CD4-positive, alpha-beta T cell treated with Interleukin-15 for 1 hour (primary cell): ENCODE measurements at regions not wholly inside any gene's neighbourhood (a gene's known extent, or its start where the extent isn't known, plus 50 kb on each side); places are given as distances from the start of the nearest gene placed in this dataset.
"Not testable (repeated sequence)": the region's sequence is repeated elsewhere in the genome, so short reads cannot be mapped to it uniquely, and the experiment has no call there.

ENCODE experiments used
- DNase-seq: peaks from one replicate; pipeline ENCODE4 v3.0.0-alpha.2; 2020

DNA sequence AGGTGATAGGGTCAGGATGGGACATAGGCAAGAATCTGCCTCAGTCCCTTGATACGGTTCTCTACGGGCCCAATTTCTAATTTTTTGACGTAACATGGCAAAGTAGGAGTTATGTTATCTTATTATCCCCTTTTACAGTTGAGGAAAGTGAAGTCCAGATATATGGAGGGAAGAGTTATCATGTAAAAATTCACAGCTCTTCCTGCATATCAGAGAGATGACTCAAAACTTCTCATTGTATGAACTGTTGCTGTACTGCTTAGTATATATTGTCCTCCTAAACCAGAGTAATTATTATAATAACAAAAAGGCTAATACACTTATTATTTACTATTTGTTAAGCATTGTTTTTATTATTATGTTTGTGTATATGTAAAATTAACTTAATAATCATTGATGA is 260.5 kb upstream of the IGFBP7 start:
- no peak for DNase-seq

DNA sequence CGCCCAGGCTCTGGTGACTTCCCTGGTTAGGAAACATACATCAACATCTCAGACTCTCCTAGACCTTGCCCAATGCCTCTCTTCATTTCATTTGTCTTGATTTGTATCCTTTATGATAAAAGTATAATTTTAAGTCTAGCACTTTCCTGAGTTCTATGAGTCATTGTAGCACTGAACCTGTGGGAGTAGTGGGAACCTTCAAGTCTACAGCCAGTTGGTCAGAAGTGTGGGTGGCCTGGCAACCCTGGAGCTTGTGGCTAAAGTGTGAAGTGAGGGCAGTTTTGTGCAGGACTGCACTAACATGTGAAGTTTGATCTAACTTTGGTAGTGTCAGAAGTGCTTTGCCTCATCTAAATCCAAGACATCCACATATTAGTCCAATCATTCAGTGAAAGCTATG is 259.3 kb upstream of the IGFBP7 start:
- no peak for DNase-seq

DNA sequence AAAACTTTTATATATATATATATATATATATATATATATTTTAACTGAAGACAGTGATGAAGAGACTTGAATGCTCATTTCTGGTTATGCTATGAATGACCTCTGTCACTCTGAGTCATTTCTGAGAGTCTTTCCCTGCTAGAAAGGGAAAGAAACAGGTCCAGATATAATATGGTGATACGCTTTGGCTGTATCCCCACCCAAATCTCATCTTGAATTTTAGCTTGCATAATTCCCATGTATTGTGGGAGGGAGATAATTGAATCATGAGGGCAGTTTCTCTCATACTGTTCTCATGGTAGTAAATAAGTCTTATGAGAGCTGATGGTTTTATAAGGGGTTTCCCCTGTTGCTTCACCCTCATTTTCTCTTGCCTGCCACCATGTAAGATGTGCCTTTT is 254.1 kb upstream of the IGFBP7 start:
- DNase-seq: no peak

DNA sequence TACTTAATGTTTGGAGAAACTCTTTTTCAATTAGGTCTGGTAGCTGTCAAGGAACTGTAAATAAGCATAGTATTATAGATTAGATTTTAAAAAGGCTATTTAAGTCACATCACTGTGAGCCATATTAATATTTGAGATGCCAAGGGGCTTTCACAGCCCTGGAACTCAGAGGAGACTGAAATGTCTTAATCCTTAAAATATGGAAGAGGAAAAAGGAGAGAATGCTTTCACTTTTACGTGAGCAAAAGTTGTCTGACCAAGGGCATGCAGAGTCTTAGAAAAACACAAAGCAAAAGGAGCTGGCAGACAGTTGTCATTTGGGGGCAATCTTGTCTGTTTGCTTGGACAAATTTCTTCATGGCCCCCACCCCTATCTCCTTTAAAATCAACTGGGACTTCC is 253.2 kb upstream of the IGFBP7 start:
- DNase-seq: no peak

DNA sequence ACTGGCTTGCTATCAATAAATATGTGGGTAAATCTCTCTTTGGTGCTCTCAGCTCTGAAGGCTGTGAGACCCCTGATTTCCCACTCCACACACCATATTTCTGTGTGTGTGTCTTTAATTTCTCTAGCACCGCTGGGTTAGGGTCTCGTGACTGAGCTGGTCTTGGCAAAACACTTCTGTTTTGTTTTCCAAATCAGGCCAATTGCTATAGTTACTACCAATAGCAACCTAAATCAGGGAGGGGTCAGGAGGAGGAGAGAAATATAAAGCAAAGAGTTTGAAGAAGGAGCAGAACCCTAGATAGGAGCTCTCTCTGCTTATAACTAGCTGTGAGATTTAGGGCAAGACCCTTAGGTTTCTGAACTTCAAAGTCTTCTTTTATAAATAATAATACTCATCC is 250.5 kb upstream of the IGFBP7 start:
- DNase-seq: no peak

DNA sequence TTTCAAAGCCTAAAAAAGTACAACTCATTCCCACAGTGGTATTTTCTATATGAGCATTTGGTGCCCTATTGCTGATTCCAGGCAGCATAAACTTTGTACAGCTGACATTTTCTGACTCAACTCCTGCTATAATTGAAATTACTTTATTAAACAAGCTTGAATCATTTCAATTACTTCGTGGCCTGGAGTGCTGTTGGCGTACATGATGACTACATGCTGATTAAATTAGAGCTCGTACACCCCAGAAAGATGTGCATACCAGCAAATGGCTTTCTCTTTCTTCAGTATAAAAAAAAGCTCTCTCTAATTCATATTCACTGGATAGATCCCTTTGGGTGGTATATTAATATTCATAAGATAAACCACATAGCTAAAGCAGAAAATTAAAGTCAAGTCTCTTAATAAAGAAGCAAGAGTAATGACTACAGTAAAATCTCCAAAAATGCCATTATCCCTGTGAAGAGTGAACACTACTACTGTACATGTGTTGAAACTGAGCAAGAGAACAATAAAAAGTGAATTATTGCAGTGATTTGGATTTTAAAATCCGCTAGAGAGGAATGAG is 245.0 kb upstream of the IGFBP7 start:
- DNase-seq: no peak

DNA sequence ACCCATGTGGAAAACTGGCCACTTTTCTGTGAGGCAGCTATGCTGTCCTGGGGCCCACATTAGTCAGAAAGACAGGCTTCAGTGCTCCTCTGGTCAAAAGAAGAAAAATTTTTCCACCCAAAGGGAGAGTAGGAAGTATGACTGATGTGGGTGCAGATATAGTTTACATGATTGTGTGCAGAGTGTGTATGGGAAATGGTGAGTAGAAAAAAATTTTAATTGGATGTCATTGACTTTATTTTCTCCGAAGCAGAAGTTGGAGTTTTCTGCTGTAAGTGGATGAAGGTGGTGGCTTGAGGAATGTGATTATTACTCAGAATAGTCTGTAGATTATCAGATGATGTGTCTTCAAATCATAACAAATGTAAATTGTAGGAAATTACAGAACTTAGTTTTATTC is 241.5 kb upstream of the IGFBP7 start:
- no peak for DNase-seq

DNA sequence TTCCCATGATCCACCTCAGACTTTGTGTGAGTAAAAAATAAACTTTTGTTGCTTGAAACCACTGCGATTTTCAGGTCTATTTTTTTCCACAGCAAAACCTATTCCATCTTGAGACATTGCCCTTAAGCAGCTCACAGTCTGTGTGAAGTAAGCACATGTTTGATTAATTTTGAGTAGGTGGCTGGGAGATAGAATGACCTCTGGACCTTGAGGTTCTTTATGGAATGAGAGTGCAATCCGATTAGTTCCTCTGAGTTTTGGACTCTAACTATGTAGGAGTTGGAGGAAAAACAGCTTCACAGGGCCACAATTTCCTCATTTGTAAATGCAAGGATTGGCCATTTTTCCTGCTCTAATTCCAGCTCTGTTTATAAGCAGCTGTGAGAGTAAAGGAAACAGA is 234.1 kb upstream of the IGFBP7 start:
- no peak for DNase-seq

DNA sequence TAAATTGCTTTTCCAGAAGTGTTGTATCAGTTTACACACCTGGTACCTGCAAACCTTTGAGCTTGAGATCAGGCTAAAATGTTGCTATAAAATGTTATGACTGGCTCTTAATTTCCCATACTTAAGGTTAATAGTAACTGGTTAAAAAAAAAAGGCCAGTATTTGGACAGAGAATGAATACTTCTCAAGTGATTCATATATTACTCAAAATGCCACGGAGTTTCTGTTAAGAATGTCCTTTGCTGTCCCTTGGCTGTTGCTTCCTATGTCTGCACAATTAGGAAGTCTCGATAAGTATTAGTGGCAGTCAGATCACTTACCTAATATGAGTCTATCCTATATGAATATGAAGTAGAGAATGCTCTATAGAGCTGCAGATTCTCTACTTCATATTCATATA is 232.2 kb upstream of the IGFBP7 start:
- DNase-seq: no peak

DNA sequence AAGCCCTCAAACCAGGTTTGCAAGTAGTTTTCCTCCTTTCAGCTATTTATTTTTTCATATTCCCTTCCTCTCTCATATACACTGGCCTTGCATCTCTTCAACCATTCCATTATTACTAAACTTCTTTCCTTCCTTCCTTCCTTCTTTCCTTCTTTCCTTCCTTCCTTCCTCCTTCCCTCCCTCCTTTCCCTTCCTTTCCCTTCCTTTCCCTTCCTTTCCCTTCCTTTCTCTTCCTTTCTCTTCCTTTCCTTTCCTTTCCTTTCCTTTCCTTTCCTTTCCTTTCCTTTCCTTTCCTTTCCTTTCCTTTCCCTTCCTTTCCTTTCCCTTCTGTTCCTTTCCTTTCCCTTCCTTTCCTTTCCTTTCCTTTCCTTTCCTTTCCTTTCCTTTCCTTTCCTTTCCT is 228.7 kb upstream of the IGFBP7 start:
- DNase-seq: not testable (repeated sequence)

DNA sequence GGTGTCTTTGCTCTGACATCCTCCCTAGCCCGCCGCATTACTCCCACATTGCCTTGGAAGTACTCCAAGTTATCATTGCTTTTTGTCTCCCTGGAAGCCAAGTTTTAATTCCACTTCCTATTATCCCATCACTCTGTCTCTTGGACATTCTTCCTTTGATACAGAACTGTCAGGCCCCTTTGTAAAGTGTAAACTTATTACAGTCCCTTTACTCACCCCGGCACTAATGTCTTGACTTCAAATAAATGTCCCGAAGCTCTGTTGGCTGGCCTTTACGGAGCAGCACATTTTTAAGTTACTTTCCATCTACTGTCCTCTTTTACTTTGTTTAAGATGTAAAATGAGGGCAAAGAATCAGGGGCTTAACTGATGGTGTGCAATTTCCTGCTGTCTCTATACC is 223.5 kb upstream of the IGFBP7 start:
- no peak for DNase-seq

DNA sequence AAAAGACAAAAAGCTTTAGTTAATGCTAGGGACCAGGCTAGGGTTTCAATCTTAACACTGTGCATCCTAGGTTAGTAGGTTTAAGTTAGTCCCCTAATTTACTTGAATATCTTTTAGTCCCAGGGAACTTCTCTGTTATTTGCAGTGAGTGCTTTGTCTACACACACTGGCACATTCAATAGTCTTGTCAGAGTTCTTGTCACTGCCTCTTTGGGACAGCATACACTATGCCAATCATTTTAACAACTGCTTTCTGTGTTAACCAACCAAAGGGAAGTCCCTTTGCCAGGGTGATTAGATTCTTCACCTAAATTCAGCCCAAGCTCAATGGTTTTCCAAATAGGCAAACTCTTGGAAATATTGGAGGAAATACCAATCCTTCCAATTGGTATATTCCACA is 221.8 kb upstream of the IGFBP7 start:
- DNase-seq: no peak

DNA sequence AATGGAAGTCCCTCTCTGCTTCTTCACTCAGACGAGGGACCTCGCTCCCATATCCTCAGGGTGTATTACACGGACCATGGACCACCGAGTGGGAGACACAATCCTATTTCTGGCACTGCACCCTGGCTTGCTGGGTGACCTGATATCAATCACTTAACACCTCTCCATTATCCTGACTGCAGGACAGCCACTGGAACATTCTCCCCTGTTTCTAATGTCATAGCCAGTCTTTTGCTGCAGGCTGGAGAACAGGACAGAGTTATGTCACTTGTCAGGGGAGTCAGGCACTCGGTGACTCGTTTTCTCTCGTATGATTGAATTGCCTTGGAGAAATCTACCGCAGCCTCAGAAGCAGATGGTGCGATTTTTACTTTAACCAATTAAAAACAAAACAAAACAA is 219.1 kb upstream of the IGFBP7 start:
- no peak for DNase-seq

DNA sequence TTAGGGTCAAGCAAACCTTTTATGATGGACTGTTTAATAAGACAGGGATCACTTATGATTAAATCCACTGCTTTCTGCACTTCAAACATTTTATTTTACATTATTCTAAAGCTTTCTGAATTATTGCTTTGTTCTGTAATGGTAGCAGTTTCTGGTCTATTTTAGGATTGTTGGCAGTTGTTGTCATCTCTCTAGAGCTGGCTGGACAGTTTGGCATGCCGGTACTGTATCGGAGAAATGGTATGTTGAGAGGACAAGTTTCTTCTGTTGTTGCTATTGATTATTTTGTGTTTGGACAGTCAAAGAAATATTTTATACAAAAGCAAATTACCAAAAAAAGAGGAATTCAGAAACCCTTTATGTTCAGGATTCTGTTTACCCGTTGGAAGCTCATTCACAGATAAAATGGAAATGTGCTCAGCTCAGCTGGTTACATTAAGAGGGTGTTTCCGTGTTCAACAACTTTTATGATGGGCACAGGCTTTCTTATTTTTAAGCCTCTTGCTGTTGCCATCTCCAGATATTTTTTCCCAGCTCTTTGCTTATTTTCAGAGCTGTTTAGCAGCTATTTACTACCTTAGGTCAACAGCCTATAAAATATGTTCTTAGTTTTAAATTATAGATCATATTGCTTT is 214.6 kb upstream of the IGFBP7 start:
- DNase-seq: no peak

DNA sequence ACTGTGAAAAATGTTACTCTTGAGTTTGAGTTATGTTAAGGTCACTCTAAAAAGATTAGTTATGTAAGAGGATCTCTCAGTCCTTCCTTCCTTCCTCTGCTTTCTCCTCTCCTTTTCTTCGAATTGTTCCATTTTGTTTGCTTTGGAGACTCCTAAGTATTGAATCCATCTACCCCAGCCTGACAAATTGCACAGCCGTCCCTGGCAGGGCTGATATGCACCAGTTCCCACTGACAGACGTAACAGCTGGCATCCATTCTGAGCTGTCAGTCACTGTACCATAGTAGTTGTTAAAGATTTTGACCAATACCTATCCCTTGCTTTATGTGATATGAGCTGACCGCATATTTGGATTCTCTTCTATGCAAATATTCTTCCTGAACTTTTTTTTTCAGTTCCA is 210.7 kb upstream of the IGFBP7 start:
- no peak for DNase-seq

DNA sequence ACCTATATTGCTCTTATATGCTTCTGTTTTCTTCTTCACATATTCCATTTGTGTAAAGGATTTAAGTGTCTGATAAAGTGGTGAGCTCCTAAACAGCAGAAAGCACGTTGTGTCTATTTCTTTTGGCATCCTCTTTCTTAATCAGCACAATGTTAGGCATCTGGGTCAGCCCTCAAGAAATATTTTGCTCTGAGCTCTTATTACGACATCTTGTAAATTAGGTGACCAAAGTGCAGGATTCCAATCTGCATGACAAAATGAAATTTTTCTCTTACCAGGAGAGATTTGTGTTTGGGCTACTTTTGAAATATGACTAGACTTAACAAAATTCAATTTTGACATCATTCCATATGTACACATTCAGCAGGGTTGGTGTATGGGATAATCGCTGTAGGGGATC is 210.0 kb upstream of the IGFBP7 start:
- no peak for DNase-seq

DNA sequence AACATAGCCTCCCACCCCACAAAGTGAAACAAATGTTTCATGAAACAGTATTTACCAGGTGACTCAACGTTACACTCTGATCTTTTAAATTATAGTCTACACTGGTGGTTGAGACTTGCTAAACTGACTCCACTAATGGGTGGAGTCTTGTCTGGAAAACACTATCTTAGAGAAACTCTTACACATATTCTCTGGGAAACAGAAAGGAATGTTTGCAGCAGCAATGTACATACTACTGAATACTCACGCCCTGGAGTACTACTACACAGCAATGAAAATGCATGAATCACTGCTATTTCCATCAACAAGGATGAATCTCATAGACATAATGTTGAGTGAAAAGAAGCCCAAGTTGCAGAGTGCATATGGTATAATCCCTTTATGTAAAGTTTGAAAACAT is 208.5 kb upstream of the IGFBP7 start:
- DNase-seq: no peak

DNA sequence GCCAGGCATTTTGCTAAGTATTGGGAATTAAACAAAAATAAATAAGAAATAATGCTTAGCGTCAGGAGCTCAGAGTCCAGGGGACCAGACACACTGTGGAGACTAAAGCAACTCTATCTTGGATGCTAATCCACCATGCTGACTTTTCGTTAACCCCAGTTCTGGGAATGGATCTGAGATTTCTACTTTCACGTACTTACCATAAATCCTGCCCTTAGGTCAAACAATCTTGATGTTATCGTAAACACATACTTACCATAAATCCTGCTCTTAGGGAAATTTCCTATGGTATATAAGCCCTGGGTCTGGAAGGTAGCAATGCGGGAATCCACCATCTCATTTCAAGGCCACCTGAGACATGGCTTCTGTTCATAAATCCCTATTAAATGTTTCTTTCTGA is 204.5 kb upstream of the IGFBP7 start:
- DNase-seq: no peak

DNA sequence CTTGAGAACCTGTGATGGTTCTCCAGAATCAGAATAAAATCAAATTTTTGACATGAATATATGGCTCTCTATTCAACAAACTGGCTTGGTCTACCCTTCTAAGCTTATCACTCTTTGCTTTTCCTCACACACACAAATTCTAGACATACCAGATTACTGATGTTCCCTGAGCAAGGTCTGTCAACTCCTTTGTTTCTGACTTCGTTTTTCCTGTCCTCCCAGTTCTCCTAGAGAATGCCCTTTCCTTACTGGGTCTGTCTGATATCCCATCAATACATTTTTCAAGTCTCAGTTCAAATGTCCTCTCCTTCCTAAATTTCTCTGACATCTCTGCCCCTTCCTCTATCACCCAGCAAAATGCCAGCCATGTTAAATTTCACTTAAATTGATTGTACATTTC is 202.1 kb upstream of the IGFBP7 start:
- no peak for DNase-seq

DNA sequence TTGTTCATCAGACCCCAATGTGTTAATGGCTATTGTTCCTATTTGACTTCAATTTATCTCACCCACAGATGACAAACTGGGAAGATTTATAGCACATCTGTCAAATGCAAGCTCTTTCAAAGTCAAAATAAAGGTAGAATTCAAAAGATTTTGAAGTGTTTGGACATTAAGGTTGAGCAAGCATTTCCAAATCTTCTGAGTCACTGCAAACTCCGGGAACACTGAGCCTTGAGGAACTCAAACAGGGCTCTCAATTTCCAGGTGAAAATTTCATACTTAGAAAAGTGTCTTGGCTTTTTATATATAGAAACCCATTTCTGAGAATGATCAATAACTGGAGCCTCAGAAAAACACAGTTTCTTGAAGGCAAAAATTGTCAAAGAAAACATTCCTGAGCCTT is 199.5 kb upstream of the IGFBP7 start:
- DNase-seq: no peak

DNA sequence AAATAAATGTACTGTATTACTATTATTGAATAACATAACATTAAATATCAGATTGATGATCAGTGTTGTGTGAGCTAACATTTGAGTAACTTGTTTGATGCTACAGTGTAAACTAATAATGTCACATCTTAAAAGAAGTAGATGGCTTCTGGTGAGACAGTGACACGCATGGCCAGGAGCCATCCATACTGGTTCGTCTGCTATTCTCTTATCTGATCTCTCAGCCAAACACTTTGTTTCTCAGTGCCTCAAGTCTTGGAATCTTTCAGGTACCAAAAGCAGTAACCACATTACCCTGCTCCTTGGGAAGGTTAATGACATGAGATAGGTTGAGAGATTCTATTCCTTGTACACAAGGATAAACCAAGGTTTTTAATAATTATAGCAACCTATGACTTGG is 198.1 kb upstream of the IGFBP7 start:
- no peak for DNase-seq

DNA sequence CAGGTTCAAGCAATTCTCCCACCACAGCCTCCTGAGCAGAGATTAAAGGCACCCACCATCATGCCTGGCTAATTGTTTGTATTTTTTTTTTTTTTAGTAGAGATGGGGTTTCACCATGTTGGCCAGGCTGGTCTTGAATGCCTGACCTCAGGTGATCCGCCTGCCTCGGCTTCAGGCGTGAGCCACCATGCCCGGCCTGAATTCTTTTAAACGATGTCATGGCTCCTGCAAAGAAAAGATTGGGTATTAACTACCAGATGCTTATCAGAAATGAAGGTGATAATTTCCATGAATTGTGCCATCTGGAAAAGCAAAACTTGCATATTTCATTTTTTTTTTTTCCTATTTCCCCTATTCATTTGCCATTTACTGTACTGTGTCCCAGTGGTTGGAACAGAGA is 195.7 kb upstream of the IGFBP7 start:
- DNase-seq: no peak

DNA sequence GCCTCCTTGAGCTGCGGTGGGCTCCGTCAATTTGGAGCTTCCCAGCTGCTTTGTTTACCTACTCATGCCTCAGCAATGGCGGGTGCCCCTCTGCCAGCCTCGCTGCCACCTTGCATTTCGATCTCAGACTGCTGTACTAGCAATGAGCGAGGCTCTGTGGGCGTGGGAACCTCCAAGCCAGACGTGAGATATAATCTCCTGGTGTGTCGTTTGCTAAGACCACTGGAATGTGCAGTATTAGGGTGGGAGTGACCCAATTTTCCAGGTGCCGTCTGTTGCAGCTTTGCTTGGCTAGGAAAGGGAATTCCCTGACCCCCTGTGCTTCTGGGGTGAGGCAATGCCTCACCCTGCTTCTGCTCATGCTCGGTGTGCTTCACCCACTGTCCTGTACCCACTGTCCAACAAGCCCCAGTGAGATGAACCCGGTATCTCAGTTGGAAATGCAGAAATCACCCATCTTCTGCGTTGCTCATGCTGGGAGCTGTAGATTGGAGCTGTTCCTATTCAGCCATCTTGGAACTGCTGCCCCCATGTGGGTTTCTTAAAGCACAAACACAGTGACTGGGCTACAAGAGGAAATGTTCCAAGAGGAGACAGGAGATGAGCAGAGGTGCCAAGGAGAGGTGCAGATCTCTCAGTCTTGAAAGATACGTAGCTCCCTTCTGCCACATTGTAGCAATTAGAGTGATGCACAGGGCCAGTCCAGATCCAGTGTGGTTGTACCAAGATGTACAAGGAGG is 193.0 kb upstream of the IGFBP7 start:
- DNase-seq: no peak

DNA sequence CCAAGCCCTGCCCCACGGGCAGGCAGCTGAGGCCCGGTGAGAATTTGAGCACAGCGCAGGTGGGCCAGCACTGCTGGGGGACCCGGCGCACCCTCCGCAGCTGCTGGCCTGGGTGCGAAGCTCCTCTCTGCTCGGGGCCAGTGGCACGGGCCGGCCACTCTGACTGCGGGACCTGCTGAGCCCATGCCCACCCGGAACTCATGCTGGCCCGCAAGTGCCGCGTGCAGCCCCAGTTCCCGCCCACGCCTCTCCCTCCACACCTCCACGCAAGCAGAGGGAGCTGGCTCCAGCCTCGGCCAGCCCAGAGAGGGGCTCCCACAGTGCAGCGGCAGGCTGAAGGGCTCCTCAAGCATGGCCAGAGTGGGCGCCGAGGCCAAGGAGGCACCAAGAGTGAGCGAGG is 190.1 kb upstream of the IGFBP7 start:
- DNase-seq: not testable (repeated sequence)

DNA sequence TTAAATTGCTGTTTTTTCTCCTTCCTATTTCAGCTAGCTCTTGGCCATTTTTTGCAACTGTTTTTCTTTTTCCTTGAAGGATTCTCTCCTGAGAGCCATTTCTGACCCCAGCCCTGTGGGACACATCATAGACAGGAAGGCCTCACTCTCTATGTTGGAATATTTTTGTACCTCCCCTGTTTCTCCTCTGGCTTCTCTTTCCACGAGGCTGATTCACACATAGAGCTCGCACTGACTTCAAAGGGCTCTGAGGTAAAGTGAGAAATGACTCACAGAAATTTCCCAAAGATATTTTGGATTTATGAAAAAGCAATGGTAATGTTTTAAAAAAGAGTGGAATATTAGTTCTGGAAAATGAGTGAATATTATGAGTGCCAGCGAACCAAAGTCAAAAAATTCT is 181.7 kb upstream of the IGFBP7 start:
- DNase-seq: no peak
